ENCODE measurements at regions not wholly inside any gene's neighbourhood (a gene's known extent, or its start where the extent isn't known, plus 50 kb on each side); places are given as distances from the start of the nearest gene placed in this dataset.

- peaks cover 17% of the 10 kb centered on the region for H3K27me3 Mint-ChIP-seq
- H3K4me3 Mint-ChIP-seq = no peak overlapping the region
- H3K4me1 Mint-ChIP-seq = no peaks in the 10 kb centered on the region
- no peaks in the 10 kb centered on the region for H3K9me3 Mint-ChIP-seq
- ATAC-seq = no peak
- H3K36me3 Mint-ChIP-seq = no peaks in the 10 kb centered on the region
- H3K27ac Mint-ChIP-seq = no peak overlapping the region
These were observed 402.4 kb downstream of the ARHGEF28 start for GRCh38 chr5:74028406-74028805.

GRCh38 chr5:74027732-74028338, 401.8 kb downstream of the ARHGEF28 start:
- no peak overlapping the region for H3K4me3 Mint-ChIP-seq
- no peaks in the 10 kb centered on the region for H3K9me3 Mint-ChIP-seq
- H3K4me1 Mint-ChIP-seq = no peaks in the 10 kb centered on the region
- H3K27ac Mint-ChIP-seq = no peak overlapping the region
- no peak for ATAC-seq
- H3K36me3 Mint-ChIP-seq = no peaks in the 10 kb centered on the region
- peaks cover 17% of the 10 kb centered on the region for H3K27me3 Mint-ChIP-seq

- ATAC-seq = no peak
- H3K27ac Mint-ChIP-seq = no peak overlapping the region
- H3K4me1 Mint-ChIP-seq = no peaks in the 10 kb centered on the region
- no peak overlapping the region for H3K4me3 Mint-ChIP-seq
- H3K36me3 Mint-ChIP-seq = no peaks in the 10 kb centered on the region
- H3K9me3 Mint-ChIP-seq = no peaks in the 10 kb centered on the region
- peaks cover 11% of the 10 kb centered on the region for H3K27me3 Mint-ChIP-seq
These were observed 400.3 kb downstream of the ARHGEF28 start for GRCh38 chr5:74026310-74026709.

GRCh38 chr5:74021126-74021525, 395.1 kb downstream of the ARHGEF28 start:
- H3K27me3 Mint-ChIP-seq = peaks cover 33% of the 10 kb centered on the region
- no peak overlapping the region for H3K4me3 Mint-ChIP-seq
- ATAC-seq = no peak
- no peaks in the 10 kb centered on the region for H3K36me3 Mint-ChIP-seq
- H3K27ac Mint-ChIP-seq = no peak overlapping the region
- no peaks in the 10 kb centered on the region for H3K4me1 Mint-ChIP-seq
- peaks cover 6% of the 10 kb centered on the region for H3K9me3 Mint-ChIP-seq

GRCh38 chr5:74020503-74020902, 394.5 kb downstream of the ARHGEF28 start:
- H3K9me3 Mint-ChIP-seq = peaks cover 6% of the 10 kb centered on the region
- ATAC-seq = no peak
- H3K4me3 Mint-ChIP-seq = no peak overlapping the region
- peaks cover 33% of the 10 kb centered on the region for H3K27me3 Mint-ChIP-seq
- no peaks in the 10 kb centered on the region for H3K4me1 Mint-ChIP-seq
- H3K27ac Mint-ChIP-seq = no peak overlapping the region
- no peaks in the 10 kb centered on the region for H3K36me3 Mint-ChIP-seq

- Mint-ChIP-seq H3K27ac (no peak overlapping the region), H3K36me3 (no peaks in the 10 kb centered on the region)
These were observed 393.9 kb downstream of the ARHGEF28 start for GRCh38 chr5:74019923-74020322.

GRCh38 chr5:74017786-74018211, 391.8 kb downstream of the ARHGEF28 start:
- H3K4me1 Mint-ChIP-seq = no peaks in the 10 kb centered on the region
- H3K36me3 Mint-ChIP-seq = no peaks in the 10 kb centered on the region
- peaks cover 6% of the 10 kb centered on the region for H3K9me3 Mint-ChIP-seq
- H3K4me3 Mint-ChIP-seq = no peak overlapping the region
- no peak overlapping the region for H3K27ac Mint-ChIP-seq
- peaks cover 22% of the 10 kb centered on the region for H3K27me3 Mint-ChIP-seq
- no peak for ATAC-seq

More at GRCh38 chr5:74019923-74020322, 393.9 kb downstream of the ARHGEF28 start:
- no peak for ATAC-seq
- H3K27me3 Mint-ChIP-seq = peaks cover 33% of the 10 kb centered on the region
- H3K9me3 Mint-ChIP-seq = peaks cover 6% of the 10 kb centered on the region
- H3K4me3 Mint-ChIP-seq = no peak overlapping the region
- H3K4me1 Mint-ChIP-seq = no peaks in the 10 kb centered on the region

- no peak for ATAC-seq
- H3K27ac Mint-ChIP-seq = no peak overlapping the region
- no peak overlapping the region for H3K4me3 Mint-ChIP-seq
- H3K4me1 Mint-ChIP-seq = no peaks in the 10 kb centered on the region
- H3K27me3 Mint-ChIP-seq = peaks cover 22% of the 10 kb centered on the region
- H3K9me3 Mint-ChIP-seq = peaks cover 6% of the 10 kb centered on the region
- no peaks in the 10 kb centered on the region for H3K36me3 Mint-ChIP-seq
These were observed 391.1 kb downstream of the ARHGEF28 start for GRCh38 chr5:74017112-74017511.

GRCh38 chr5:74016373-74016772, 390.4 kb downstream of the ARHGEF28 start:
- Mint-ChIP-seq H3K27me3 (peaks cover 22% of the 10 kb centered on the region), H3K4me3 (no peak overlapping the region), H3K36me3 (no peaks in the 10 kb centered on the region), H3K9me3 (peaks cover 6% of the 10 kb centered on the region), H3K27ac (no peak overlapping the region), H3K4me1 (no peaks in the 10 kb centered on the region)
- no peak for ATAC-seq

GRCh38 chr5:74015716-74016115, 389.7 kb downstream of the ARHGEF28 start:
- H3K36me3 Mint-ChIP-seq = no peaks in the 10 kb centered on the region
- H3K27me3 Mint-ChIP-seq = peaks cover 22% of the 10 kb centered on the region
- H3K9me3 Mint-ChIP-seq = peaks cover 6% of the 10 kb centered on the region
- H3K4me3 Mint-ChIP-seq = no peak overlapping the region
- no peak for ATAC-seq
- H3K27ac Mint-ChIP-seq = no peak overlapping the region
- H3K4me1 Mint-ChIP-seq = no peaks in the 10 kb centered on the region

- Mint-ChIP-seq H3K27ac (no peak overlapping the region), H3K36me3 (no peaks in the 10 kb centered on the region), H3K9me3 (peaks cover 3% of the 10 kb centered on the region), H3K4me1 (no peaks in the 10 kb centered on the region), H3K4me3 (no peak overlapping the region), H3K27me3 (peaks cover 18% of the 10 kb centered on the region)
- ATAC-seq = no peak
These were observed 387.2 kb downstream of the ARHGEF28 start for GRCh38 chr5:74013222-74013621.

- Mint-ChIP-seq H3K4me1 (no peaks in the 10 kb centered on the region), H3K27ac (no peak overlapping the region), H3K36me3 (no peaks in the 10 kb centered on the region), H3K4me3 (no peak overlapping the region), H3K9me3 (peaks cover 3% of the 10 kb centered on the region), H3K27me3 (peaks cover 31% of the 10 kb centered on the region)
- ATAC-seq = no peak
These were observed 383.5 kb downstream of the ARHGEF28 start for GRCh38 chr5:74009502-74009901.

GRCh38 chr5:74007193-74007592, 381.2 kb downstream of the ARHGEF28 start:
- H3K27me3 Mint-ChIP-seq = peaks cover 31% of the 10 kb centered on the region
- no peaks in the 10 kb centered on the region for H3K36me3 Mint-ChIP-seq
- no peak overlapping the region for H3K4me3 Mint-ChIP-seq
- H3K9me3 Mint-ChIP-seq = peaks cover 3% of the 10 kb centered on the region
- no peak overlapping the region for H3K27ac Mint-ChIP-seq
- no peak for ATAC-seq
- no peaks in the 10 kb centered on the region for H3K4me1 Mint-ChIP-seq

- H3K27me3 Mint-ChIP-seq = no peaks in the 10 kb centered on the region
- H3K36me3 Mint-ChIP-seq = no peaks in the 10 kb centered on the region
- H3K27ac Mint-ChIP-seq = no peak overlapping the region
- H3K4me3 Mint-ChIP-seq = no peak overlapping the region
- no peak for ATAC-seq
- peaks cover 2% of the 10 kb centered on the region for H3K9me3 Mint-ChIP-seq
- no peaks in the 10 kb centered on the region for H3K4me1 Mint-ChIP-seq
These were observed 373.3 kb downstream of the ARHGEF28 start for GRCh38 chr5:73999297-73999696.

- no peak for ATAC-seq
- Mint-ChIP-seq H3K4me3 (no peak overlapping the region), H3K9me3 (peaks cover 7% of the 10 kb centered on the region), H3K27ac (no peak overlapping the region), H3K27me3 (no peaks in the 10 kb centered on the region), H3K36me3 (no peaks in the 10 kb centered on the region), H3K4me1 (no peaks in the 10 kb centered on the region)
These were observed 372.5 kb downstream of the ARHGEF28 start for GRCh38 chr5:73998489-73998888.

- Mint-ChIP-seq H3K4me3 (no peak overlapping the region), H3K36me3 (no peaks in the 10 kb centered on the region)
- no peak for ATAC-seq
These were observed 372.0 kb downstream of the ARHGEF28 start for GRCh38 chr5:73997960-73998359.

More at GRCh38 chr5:73997960-73998359, 372.0 kb downstream of the ARHGEF28 start:
- peaks cover 7% of the 10 kb centered on the region for H3K9me3 Mint-ChIP-seq
- H3K27ac Mint-ChIP-seq = no peak overlapping the region
- peaks cover 1% of the 10 kb centered on the region for H3K27me3 Mint-ChIP-seq
- H3K4me1 Mint-ChIP-seq = no peaks in the 10 kb centered on the region

Measured in stimulated activated memory B cell treated with anti-CD40 and anti-IgM and Interleukin-4, amounts not matched to agents 10 μg/mL and 1 μg/mL and 100 μg/mL, for 72 hours (primary cell).